ENCODE measurements at regions not wholly inside any gene's neighbourhood (a gene's known extent, or its start where the extent isn't known, plus 50 kb on each side); places are given as distances from the start of the nearest gene placed in this dataset.

GRCh38 chr4:141395246-141395830, 174.6 kb downstream of the ZNF330 start:
- DNase-seq (ENCODE audit: low spot score) = no peak
- no peak for ATAC-seq

GRCh38 chr4:141395919-141396318, 175.2 kb downstream of the ZNF330 start:
- DNase-seq (ENCODE audit: low spot score) (no peak), ATAC-seq (no peak)

- no peak for DNase-seq (ENCODE audit: low spot score)
- no peak for ATAC-seq
These were observed 182.0 kb downstream of the ZNF330 start for GRCh38 chr4:141402712-141403111.

- DNase-seq (ENCODE audit: low spot score) (no peak), ATAC-seq (no peak)
These were observed 183.1 kb downstream of the ZNF330 start for GRCh38 chr4:141403782-141404181.

GRCh38 chr4:141406237-141406636, 185.5 kb downstream of the ZNF330 start:
- ATAC-seq (no peak), DNase-seq (ENCODE audit: low spot score) (no peak)

GRCh38 chr4:141409556-141409955, 188.9 kb downstream of the ZNF330 start:
- ATAC-seq (no peak), DNase-seq (ENCODE audit: low spot score) (no peak)

GRCh38 chr4:141410839-141411238, 190.1 kb downstream of the ZNF330 start:
- ATAC-seq (no peak), DNase-seq (ENCODE audit: low spot score) (no peak)

DNA sequence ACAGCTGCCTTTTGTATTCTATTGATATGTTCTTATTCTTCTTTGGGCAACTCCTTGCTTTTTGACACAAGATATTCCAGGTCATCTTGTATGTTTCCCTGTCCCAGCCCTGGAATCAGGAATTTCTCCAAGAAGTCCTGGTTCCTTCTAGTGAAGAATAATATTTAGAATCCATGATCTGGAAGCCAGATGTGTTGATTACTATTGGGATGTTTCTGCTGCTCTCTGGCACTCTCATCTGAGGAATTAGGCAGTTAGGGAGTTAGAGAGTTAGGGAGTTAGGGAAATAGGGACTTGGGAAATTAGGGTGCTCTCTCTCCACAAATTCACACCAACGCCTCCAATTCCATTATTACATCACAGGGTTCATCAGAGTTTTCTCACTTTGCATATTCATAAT, 191.2 kb downstream of the ZNF330 start:
- no peak for ATAC-seq

DNA sequence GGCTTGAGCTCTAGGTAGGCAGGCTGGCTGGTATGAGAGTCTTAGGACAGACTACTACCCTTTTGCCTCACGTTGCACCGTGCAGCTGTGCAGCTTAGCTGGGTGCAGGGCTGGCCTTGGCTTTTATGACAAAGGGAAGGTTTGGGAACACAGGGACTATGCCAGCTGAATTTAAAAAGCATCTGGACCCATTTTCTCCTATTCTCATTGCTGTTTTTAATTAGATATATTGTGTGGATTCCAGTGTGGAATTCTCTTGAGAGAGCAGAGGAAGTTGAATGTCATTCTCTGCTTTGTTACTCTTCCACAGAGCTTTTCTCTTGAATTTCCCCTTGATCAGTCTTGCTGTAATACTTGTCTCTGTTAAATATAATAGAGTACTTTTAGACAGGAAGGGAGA, 192.7 kb downstream of the ZNF330 start:
- DNase-seq (ENCODE audit: low spot score) (no peak), ATAC-seq (no peak)

More for the DNA sequence above, 191.2 kb downstream of the ZNF330 start:
- DNase-seq (ENCODE audit: low spot score) = no peak

DNA sequence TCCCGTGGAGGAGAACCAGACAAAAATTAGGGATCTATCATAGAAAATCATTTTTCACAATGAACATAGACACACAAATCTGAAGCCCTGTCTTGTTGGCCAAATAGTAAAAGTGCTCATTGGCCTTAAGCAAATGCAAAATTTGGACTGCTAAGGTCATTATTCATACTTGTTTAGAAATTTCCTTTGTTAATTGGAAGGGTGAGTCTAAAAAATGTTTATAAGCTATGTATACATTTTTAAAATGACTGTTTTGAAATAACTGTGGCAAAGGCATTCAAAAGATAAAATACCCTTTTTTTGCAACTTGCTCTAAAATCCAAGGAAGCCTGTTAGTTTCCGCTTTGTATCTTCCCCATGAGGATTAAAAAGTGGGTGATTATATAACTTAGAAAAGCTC, 195.0 kb downstream of the ZNF330 start:
- DNase-seq (ENCODE audit: low spot score) (no peak), ATAC-seq (no peak)

GRCh38 chr4:141416219-141416618, 195.5 kb downstream of the ZNF330 start:
- DNase-seq (ENCODE audit: low spot score) = no peak
- ATAC-seq = no peak

- no peak for DNase-seq (ENCODE audit: low spot score)
- no peak for ATAC-seq
These were observed 196.1 kb downstream of the ZNF330 start for GRCh38 chr4:141416677-141417363.

- ATAC-seq (no peak), DNase-seq (ENCODE audit: low spot score) (no peak)
These were observed 196.7 kb downstream of the ZNF330 start for GRCh38 chr4:141417387-141417786.

- ATAC-seq = no peak
These were observed 204.4 kb downstream of the ZNF330 start for GRCh38 chr4:141425124-141425523.

DNA sequence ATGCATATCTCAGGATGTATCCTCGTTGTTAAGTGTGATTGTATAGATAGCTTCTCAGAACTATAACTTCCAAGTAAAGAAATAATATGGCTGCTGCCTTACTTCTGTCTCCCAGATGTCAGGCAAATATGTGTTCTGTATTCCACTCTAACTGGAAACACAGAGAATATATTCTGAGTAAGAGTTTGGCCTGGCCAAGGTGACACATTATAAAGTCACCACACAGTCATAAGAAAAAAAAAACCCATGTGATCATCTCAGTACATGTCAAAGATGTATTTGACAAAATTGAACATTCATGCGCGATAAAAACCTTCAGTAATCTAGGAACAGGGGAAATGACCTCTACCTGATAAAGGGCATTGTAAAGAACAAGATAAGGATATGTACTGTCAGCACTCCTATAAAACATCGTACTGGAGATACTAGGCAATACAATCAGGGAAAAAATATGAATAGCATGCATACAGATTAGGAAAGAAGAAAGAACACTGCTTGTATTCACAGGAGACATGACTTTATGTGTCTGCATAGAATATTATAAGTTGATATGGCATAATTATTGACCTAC, 207.1 kb downstream of the ZNF330 start:
- no peak for DNase-seq (ENCODE audit: low spot score)

More at GRCh38 chr4:141425124-141425523, 204.4 kb downstream of the ZNF330 start:
- DNase-seq (ENCODE audit: low spot score) = no peak

DNA sequence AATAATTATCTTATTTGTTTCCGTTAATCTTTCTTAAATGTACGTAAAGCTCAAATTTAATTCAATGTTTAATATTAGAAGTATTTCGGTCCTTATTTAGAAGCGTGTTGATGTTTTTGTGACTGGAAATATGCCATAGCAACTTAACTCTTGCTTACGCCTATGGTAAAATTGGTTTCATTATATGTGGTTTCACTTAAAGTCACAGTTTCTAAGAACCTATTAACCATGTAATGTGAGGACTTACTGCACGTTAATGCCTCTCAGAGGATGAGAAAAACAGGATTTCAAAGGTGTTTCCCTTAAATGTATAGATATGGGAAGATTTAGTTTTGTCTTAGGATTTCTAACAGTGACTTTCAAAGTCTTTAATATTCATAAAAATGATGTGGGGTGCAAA, 206.4 kb upstream of the IL15 start:
- DNase-seq (ENCODE audit: low spot score) (no peak), ATAC-seq (no peak)

More for the DNA sequence above, 207.1 kb downstream of the ZNF330 start:
- ATAC-seq = no peak

- ATAC-seq = no peak
- DNase-seq (ENCODE audit: low spot score) = no peak
These were observed 205.7 kb upstream of the IL15 start for GRCh38 chr4:141430686-141431085.

GRCh38 chr4:141432000-141432712, 204.2 kb upstream of the IL15 start:
- ATAC-seq = peak; percentile 33

GRCh38 chr4:141435446-141436225, 200.7 kb upstream of the IL15 start:
- no peak for DNase-seq (ENCODE audit: low spot score)
- ATAC-seq = no peak

More at GRCh38 chr4:141432000-141432712, 204.2 kb upstream of the IL15 start:
- DNase-seq (ENCODE audit: low spot score) = no peak

DNA sequence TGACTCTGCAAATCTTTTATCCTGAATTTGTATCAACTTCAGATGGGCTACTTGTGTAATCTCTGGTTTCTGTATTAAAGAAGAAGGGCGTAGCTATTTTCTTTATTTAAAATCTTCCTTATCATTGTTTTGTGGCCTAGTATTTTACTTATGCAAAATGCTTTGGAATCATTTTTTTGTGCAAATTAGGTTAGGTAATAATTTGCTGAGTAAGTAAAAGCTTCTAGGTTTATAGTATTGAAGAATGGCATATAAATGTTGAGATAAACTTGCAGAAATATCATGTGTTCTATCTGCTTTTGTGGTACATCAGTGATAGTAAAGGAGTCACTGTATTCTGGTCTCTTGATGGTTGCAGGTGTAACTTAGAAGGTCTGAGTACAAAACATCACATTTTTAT, 197.2 kb upstream of the IL15 start:
- ATAC-seq = no peak
- DNase-seq (ENCODE audit: low spot score) = no peak

- DNase-seq (ENCODE audit: low spot score) = no peak
- no peak for ATAC-seq
These were observed 188.6 kb upstream of the IL15 start for GRCh38 chr4:141447761-141448160.
